GM18499 (cell line): ENCODE measurements at regions not wholly inside any gene's neighbourhood (a gene's known extent, or its start where the extent isn't known, plus 50 kb on each side); places are given as distances from the start of the nearest gene placed in this dataset.

ENCODE experiments used
- ATAC-seq: cut with Tn5 transposase; IDR thresholded peaks from one replicate; pipeline ENCODE4 v1.9.1; 2021; ENCODE audit warnings: moderate number of reproducible peaks; ENCODE audit not compliant: insufficient read depth, unreplicated experiment

DNA sequence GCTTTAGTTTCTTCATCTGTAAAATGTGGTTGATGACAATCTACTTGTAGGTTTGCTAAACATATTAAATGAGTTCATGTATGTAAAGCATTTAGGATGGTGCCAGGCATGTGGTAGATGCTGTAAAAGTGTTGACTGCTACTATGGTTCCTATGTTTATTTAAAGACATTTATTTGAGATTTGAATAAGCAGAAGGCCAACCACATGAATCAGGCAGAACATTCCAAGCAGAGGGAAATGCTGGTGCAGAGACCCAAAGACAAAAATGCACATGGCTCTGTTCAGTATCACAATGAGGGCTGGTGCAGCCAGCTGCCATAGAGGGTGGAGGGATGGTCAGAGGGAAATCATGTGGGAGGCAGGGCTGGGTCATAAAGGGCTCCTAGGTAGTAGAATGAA is 156.2 kb upstream of the PDGFD start:
- ATAC-seq = no peak

DNA sequence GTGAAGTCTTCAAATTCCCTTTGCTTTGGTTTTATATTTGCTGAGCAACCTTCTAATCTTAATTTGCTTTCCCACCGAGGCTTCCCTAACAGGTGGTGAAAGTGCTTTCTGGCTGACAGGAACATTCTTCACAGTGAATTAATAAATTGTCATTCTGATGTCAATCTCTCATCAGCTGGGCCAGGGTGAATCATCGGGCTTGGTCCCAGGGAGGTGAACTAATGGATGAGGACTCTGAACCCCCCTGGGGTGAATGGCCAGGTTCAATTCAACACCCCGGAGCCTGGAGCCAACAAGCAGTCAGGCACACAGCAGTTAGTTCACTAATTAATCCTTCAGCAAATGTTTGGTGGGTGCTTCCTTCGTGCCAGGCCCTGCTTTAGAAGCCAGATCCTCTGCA is 155.4 kb upstream of the PDGFD start:
- ATAC-seq = no peak

DNA sequence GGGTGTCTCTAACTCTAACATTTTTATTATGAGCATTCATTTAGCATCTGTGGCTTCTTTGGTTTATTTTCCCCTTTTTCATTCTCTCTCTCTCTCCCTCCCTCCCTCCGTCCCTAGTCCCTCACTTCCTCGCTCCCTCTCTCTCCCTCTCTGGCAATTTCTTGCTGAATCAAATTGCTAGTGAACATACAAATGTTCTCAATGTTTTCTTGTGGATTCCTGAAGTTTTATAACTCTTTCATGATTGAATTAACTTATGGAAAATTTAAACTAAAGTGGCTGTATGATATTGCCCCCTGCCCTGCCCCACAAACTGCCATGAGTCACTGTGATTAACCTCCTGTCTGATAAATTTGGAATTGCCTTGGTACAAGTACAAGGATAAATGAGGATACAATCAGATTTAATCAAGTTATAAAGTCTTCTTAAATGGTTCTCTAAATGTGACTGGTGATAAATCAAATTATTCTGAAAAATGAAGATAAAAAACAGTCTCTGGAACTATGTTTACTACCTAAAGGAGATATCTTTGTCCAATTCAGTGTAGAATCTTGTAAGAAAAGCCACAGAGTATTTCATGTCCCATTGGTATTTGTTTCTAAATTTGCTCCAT is 143.0 kb upstream of the PDGFD start:
- ATAC-seq = no peak

DNA sequence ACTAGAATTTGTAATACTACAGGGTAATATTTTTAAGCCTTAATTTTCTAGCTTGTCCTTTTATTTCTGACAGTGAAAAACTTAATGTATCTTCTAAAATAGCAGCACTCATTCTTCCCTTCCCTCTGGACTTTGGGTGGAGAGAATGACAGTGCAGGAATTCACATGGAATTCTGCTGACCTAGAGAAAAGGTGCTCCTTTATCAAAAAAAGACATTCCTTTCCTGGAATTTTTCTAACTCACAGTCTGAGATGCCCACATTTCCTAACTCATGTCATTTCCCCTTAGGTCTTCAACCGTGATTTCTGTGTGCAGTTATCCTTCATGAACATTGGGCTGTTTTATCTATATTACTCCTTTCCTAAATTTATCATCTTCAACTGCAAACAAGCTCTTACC is 137.8 kb upstream of the PDGFD start:
- no peak for ATAC-seq

DNA sequence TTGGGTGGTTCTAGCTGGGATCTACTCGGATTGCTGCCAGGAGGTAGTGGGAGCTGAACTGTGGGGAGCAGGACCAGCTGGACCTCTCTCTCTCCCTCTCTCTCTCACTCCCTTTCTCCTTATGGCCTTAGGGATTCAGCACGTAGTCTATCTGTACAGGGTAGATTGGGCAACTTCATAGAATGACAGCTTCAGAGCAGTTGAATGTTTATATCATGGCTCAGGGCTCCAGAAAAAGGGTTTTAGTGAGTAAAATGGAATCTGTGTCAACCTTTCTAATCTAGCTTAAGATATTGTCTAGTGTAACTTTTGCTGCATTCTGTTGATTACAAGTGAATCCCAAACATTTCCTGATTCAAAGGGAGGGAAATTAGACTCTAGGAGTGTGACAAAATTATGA is 127.7 kb upstream of the PDGFD start:
- ATAC-seq = no peak

DNA sequence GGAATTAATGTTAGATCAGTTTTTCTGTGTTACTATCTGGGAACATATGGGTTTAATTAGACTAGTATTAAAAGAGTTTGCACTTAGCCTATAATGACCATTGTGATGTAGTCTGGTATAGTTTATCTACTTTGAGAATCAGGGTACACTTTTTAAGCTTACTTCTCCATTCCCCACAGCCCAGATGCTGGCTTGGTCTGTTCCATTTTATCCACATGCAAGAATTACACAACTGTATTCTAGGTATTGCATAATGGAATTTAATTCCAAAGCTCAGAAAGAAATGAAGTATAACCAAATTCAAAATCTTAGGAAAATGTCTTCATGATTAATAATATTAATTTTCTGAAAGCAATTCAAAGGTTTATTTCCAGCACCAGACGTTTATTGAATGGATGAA is 122.2 kb upstream of the PDGFD start:
- ATAC-seq = no peak

DNA sequence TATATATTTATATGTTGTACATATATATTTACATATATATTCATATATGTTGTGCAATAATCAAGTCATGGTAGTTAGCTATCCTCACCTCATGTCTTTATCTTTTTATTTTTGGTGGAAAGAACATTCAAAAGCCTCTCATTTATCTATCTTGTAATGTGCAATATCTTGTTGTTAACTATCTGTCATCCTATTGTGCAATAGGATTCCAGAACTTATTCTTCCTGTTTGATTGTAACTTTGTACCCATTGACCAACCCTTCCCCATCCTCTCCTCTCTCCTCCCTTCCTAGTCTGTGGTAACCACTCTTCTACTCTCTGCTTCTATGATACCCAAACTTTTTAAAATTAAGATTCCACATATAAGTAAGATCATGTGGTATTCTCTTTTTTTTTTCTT is 115.6 kb upstream of the PDGFD start:
- no peak for ATAC-seq

DNA sequence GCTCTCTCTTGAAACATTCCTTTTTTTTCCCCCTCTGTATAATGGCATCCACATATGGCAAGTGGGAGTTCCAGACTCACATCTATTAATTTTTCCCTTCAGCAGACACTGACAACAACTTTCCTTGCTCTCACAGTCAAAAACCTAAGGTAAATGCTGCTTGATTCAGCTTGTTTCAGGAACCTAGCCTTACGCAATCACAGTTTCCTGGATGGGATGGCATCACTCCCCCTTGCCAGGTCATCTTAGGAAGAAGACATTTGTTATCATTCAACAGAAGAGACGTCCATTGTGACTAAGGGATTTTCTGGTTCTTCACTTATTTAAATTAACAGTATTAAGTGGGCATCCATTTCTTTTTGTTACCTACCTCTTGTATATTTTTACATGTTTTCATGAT is 112.0 kb upstream of the PDGFD start:
- no peak for ATAC-seq

DNA sequence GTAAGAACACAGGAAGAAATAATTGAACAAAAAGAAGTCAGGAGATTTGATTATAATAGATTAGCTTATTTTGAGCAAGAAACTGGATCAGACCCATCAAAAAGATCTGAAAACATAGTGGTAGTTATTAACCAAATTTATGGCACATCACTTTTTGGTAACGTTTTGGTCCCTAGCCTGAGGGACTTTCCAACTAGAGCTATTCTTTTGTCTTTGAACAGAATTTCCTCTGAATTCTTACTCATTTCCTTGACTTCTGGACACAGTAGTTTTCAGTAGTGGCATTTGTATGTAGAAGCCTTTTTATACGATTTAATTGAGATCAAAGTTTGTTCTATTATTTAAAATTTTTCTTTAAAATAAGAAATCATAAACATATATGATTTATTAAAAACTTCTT is 96.5 kb upstream of the PDGFD start:
- no peak for ATAC-seq

DNA sequence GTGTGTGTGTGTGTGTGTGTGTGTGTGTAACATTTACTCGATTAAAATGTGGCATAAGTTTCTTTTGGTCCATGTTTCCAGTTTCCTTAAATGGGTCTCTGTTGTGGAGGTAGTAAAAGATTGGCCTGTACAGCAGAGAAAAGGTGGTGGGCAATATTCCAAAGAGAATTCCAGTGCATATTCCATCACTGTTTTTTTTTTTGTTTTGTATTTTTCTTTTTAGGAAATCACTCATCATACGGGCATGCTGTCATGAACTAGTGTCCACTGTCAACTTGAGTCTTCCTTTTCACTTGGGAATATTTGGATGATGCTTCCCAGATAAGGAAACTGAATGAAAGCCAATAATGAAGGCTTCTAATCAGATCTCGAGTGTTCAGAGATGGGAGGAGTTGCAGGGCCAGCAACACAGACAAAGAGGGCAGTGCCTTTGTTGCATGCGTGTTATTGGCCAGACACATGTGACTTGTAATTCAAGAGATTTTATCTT is 95.2 kb upstream of the PDGFD start:
- ATAC-seq = no peak

DNA sequence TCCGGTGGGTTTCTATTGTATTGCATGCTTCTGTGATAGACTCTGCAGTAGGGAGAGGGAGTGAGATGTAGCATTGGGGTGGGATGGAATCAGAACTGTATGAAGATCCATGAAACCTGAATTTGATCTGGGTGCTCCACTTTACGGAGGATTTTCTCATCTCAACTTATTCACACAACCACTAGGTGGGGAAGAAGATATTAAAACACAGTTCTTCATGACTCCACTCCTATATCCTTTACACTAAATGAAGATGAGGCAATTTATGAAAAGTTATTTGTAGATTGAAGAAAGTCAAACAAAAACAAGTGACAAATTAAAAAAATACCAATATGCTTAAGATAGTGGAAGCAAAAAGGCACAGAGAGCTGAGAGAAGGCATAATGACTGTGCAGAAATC is 92.6 kb upstream of the PDGFD start:
- ATAC-seq = no peak

DNA sequence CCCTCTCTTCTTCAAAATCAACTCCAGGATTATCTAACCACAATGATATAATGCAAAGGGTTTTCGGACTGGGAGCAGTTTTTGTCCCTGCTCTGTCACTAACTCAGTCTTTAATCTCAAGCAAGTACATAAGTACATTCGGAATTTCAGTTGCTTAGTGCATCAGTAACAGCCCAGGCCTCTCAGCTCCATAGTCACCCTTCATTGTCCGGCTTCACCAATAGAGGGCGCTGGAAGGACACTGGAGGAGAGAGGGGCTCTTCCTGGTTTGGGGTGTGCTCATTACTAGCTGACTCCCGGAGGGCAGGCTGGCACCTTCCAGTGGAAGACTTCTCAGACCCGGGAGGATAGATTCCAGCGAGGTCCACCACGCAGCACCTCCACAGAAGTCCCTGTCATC is 90.4 kb upstream of the PDGFD start:
- peak; percentile 71 for ATAC-seq

DNA sequence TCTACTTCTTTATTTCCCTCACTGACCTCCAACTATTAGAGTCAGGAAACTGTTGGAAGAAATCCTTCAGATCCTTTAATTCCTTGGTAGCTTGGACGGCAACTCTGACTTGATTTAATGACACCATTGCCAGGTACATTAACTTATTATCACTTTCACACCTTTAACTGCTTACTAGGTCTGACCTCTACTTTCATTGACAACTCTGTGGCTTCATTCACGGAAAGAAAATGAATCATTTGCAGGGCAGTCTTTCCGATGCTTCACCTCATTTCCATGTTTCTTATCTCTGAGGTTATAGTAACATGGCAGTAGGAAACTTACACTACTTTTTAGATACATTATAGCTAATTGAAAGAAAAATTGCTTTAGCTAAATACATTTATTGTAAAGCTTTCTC is 82.6 kb upstream of the PDGFD start:
- ATAC-seq = no peak

DNA sequence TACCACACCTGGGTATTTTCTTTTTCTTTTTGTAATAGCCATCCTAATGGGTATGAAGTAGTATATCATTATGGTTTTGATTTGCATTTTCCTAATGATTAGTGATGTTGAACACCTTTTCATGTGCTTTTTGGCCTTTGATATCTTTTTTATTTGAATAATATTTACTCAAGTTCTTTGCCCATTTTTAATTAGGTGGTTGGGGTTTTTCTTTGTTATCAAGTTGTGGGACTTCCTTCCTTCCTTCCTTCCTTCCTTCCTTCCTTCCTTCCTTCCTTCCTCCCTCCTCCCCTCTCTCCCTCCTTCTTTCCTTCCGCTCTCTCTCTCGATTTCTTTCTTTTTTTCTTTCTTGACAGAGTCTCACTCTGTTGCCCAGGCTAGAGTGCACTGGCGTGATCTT is 75.0 kb upstream of the PDGFD start:
- ATAC-seq = no peak

DNA sequence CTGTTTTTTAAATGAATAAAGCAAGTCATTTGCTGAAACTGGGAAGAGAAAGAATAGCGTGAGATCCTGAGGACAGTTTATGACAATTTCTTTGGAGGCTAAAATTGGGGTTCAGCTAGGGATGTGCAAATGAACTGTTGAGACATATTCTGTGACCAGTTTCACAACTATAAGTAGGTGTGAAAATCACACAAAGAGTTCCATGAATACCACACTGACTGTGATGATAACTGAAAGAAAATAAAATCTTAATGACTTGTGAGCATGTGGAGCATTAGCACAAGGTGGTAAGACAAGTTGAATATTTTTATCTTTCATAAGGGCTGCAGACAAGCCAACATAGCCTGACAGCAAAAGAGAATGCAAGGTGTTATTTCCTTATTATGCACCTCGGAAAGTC is 61.1 kb upstream of the PDGFD start:
- ATAC-seq = no peak

DNA sequence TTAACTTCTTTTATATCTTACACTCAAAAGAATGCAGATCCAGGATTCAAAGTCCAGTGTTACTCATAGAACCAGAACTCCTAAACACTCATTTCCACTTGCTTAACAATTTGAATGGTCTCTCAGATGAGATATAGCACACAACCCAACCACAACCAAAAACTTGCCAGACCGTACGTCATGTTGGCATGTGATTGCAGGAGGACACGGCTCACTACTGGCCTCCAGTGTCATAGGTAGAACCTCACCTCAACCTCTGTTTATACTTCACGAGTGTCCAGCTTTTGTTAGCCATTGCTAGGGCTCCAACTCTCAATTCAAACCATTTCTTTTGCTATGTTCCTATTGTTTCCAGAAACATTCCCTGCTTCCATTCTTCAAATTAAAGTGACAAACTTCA is 58.5 kb upstream of the PDGFD start:
- no peak for ATAC-seq

DNA sequence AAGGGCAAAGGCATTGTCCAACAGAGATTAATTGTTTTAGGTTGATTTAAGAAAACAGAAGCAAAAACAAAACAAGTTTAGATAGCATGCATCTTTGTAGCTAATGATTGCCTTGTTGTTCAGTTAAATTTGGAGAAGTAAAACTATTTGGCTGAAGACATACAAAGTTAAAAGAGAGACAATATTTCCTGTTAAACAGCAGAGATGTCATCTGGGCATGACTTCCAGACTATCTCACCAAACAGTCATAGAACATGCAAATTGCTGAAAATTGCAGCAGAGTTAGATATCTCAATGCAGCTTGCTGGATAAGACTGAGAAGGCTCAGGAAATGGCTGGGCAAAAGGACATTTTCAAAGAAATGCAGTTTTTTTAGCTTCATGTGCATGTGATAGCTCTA is 57.5 kb upstream of the PDGFD start:
- ATAC-seq = no peak

DNA sequence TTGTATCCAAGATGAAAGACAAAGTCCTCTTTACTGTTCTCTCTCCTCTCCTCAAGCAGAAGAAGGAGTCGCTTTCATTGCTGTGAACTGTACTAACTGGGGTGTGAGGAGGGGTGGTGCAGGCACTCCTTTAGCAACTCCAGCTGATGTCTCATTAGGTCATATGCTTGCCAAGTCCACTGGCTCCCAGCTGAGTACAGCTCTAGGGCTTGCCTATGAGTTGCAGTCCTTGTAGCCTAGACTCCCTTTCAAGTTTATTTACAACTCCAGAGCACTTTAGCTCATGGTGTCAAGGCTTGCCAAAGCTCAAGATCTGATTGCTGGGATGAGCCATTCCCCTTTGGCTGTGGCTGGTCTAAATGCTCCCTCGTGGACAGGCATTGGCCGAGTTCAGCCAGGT is 55.1 kb upstream of the PDGFD start:
- no peak for ATAC-seq

DNA sequence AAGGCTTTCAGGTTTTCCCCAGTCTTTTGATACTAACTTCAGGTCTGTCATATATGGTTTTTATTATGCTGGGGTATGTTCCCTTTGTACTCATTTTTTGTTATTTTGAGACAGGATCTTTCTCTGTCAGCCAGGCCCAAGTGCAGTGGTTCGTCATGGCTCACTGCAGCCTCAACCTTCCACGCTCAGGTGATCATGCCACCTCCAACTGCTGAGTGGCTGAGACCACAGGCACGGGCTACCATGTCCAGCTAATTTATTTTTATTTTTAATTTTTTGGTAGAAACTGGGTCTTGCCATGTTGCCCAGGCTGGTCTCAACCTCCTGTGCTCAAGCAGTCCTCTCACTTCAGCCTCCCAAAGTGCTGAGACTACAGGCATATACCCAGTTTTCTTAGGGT is 50.6 kb upstream of the PDGFD start:
- no peak for ATAC-seq
